OCI-M1 (cell line): ENCODE measurements at regions not wholly inside any gene's neighbourhood (a gene's known extent, or its start where the extent isn't known, plus 50 kb on each side); places are given as distances from the start of the nearest gene placed in this dataset.
A peak's percentile ranks its signal among the peaks of the same experiment; 100 is the strongest.
"Not testable (repeated sequence)": the region's sequence is repeated elsewhere in the genome, so short reads cannot be mapped to it uniquely, and the experiment has no call there.

Experiments
- DNase-seq: peaks from one replicate; lab custom pipeline; 2025; lab: John Stamatoyannopoulos, UW

- DNase-seq: peak; percentile 6
Observed at GRCh38 chr3:95271395-95271794, 1208.5 kb downstream of the NSUN3 start.

GRCh38 chr3:95272166-95272565, 1209.3 kb downstream of the NSUN3 start:
- no peak for DNase-seq

GRCh38 chr3:95272781-95273180, 1209.9 kb downstream of the NSUN3 start:
- no peak for DNase-seq

- DNase-seq: no peak
Observed at GRCh38 chr3:95277613-95278012, 1214.8 kb downstream of the NSUN3 start.

- no peak for DNase-seq
Observed at GRCh38 chr3:95280711-95281352, 1218.0 kb downstream of the NSUN3 start.

GRCh38 chr3:95289295-95289694, 1226.4 kb downstream of the NSUN3 start:
- no peak for DNase-seq

- DNase-seq: no peak
Observed at GRCh38 chr3:95297581-95297980, 1234.7 kb downstream of the NSUN3 start.

GRCh38 chr3:95302044-95302443, 1239.2 kb downstream of the NSUN3 start:
- peak; percentile 7 for DNase-seq

GRCh38 chr3:95310560-95310959, 1247.7 kb downstream of the NSUN3 start:
- no peak for DNase-seq

- DNase-seq: no peak
Observed at GRCh38 chr3:95311272-95311671, 1248.4 kb downstream of the NSUN3 start.

GRCh38 chr3:95312650-95313049, 1249.8 kb downstream of the NSUN3 start:
- no peak for DNase-seq

GRCh38 chr3:95319921-95320494, 1257.1 kb downstream of the NSUN3 start:
- peak; percentile 15 for DNase-seq

- peak; percentile 17 for DNase-seq
Observed at GRCh38 chr3:95327478-95327877, 1264.6 kb downstream of the NSUN3 start.

- DNase-seq: peak; percentile 77
Observed at GRCh38 chr3:95333826-95334225, 1271.0 kb downstream of the NSUN3 start.

- no peak for DNase-seq
Observed at GRCh38 chr3:95334461-95334860, 1271.6 kb downstream of the NSUN3 start.

- DNase-seq: no peak
Observed at GRCh38 chr3:95335517-95335916, 1272.7 kb downstream of the NSUN3 start.

GRCh38 chr3:95338446-95338845, 1275.6 kb downstream of the NSUN3 start:
- DNase-seq: no peak

- no peak for DNase-seq
Observed at GRCh38 chr3:95341314-95341713, 1278.5 kb downstream of the NSUN3 start.

GRCh38 chr3:95343228-95343627, 1280.4 kb downstream of the NSUN3 start:
- no peak for DNase-seq

GRCh38 chr3:95343767-95344166, 1280.9 kb downstream of the NSUN3 start:
- no peak for DNase-seq

- not testable (repeated sequence) for DNase-seq
Observed at GRCh38 chr3:95347936-95348335, 1285.1 kb downstream of the NSUN3 start.

GRCh38 chr3:95348879-95349278, 1286.0 kb downstream of the NSUN3 start:
- DNase-seq: no peak

GRCh38 chr3:95350049-95350448, 1287.2 kb downstream of the NSUN3 start:
- no peak for DNase-seq

GRCh38 chr3:95351158-95351557, 1288.3 kb downstream of the NSUN3 start:
- no peak for DNase-seq
